AG09309 (cell line): ENCODE measurements at regions not wholly inside any gene's neighbourhood (a gene's known extent, or its start where the extent isn't known, plus 50 kb on each side); places are given as distances from the start of the nearest gene placed in this dataset.
A peak's percentile ranks its signal among the peaks of the same experiment; 100 is the strongest.

Source experiments
- DNase-seq: peaks from one replicate; pipeline ENCODE4 v3.0.0-alpha.2; 2010; ENCODE audit warnings: low read depth
- H3K4me3 ChIP-seq: 2 replicates; pipeline ENCODE4 v1.5.1; 2011; ENCODE audit warnings: mild to moderate bottlenecking, low read depth, low read length, moderate library complexity; ENCODE audit not compliant: control insufficient read depth
- CTCF ChIP-seq: IDR thresholded peaks from 2 replicates; pipeline ENCODE4 v1.5.1; 2011; ENCODE audit warnings: mild to moderate bottlenecking, low read depth, low read length, inconsistent platforms; ENCODE audit not compliant: insufficient read depth, control insufficient read depth; ENCODE audit errors: missing control alignments

- no peak for DNase-seq
- no peak overlapping the region for H3K4me3 ChIP-seq
- no peak for TF ChIP-seq CTCF
Observed at GRCh38 chr21:14842601-14843000, 222.2 kb downstream of the NRIP1 start.

GRCh38 chr21:14841511-14842472, 223.0 kb downstream of the NRIP1 start:
- no peak for TF ChIP-seq CTCF
- no peak for DNase-seq
- no peak overlapping the region for H3K4me3 ChIP-seq

- H3K4me3 ChIP-seq, result no peak overlapping the region
- TF ChIP-seq CTCF, result no peak
- no peak for DNase-seq
Observed at GRCh38 chr21:14838400-14838799, 226.4 kb downstream of the NRIP1 start.

- no peak overlapping the region for H3K4me3 ChIP-seq
- TF ChIP-seq CTCF, result no peak
Observed at GRCh38 chr21:14836950-14837349, 227.8 kb downstream of the NRIP1 start.

GRCh38 chr21:14833666-14834351, 231.0 kb downstream of the NRIP1 start:
- H3K4me3 ChIP-seq, result no peak overlapping the region
- TF ChIP-seq CTCF, result no peak
- no peak for DNase-seq

More at GRCh38 chr21:14836950-14837349, 227.8 kb downstream of the NRIP1 start:
- peak; percentile 8 for DNase-seq

GRCh38 chr21:14833241-14833640, 231.6 kb downstream of the NRIP1 start:
- DNase-seq, result no peak
- H3K4me3 ChIP-seq, result no peak overlapping the region
- no peak for TF ChIP-seq CTCF
